ENCODE measurements at regions not wholly inside any gene's neighbourhood (a gene's known extent, or its start where the extent isn't known, plus 50 kb on each side); places are given as distances from the start of the nearest gene placed in this dataset.

- TF ChIP-seq POLR2A (IDR thresholded peaks at IDR 0.05) (no peak), CTCF (IDR thresholded peaks at IDR 0.05) (no peak)
These were observed 156.9 kb upstream of the CIBAR2 start for GRCh38 chr16:85269165-85269564.

Measured in lower leg skin (tissue), 3 donors.